Spinal cord (tissue), 9 donors: ENCODE measurements at regions not wholly inside any gene's neighbourhood (a gene's known extent, or its start where the extent isn't known, plus 50 kb on each side); places are given as distances from the start of the nearest gene placed in this dataset.

ENCODE experiments used
- DNase-seq, 6 donors: peaks; one replicate each; pipeline versions ENCODE4 v3.0.0 to v3.0.0-alpha.2; 2013 to 2015; ENCODE audit warnings: low spot score in 6 of 6, low read depth in 4 of 6
- H3K27ac ChIP-seq: one replicate; pipeline ENCODE4 v1.5.1; 2013; ENCODE audit warnings: low read depth, low read length, control low read depth
- H3K27me3 ChIP-seq: one replicate; pipeline ENCODE4 v1.6.1; 2013; ENCODE audit warnings: low read length; ENCODE audit not compliant: control insufficient read depth, insufficient read depth
- H3K36me3 ChIP-seq: one replicate; pipeline ENCODE4 v1.6.1; 2013; ENCODE audit warnings: low read length; ENCODE audit not compliant: control insufficient read depth, insufficient read depth
- H3K4me1 ChIP-seq: one replicate; pipeline ENCODE4 v1.6.1; 2013; ENCODE audit warnings: low read length; ENCODE audit not compliant: control insufficient read depth, insufficient read depth
- H3K4me3 ChIP-seq: one replicate; pipeline ENCODE4 v1.5.1; 2013; ENCODE audit warnings: low read depth, low read length, control low read depth
- H3K9me3 ChIP-seq: one replicate; pipeline ENCODE4 v1.6.1; 2013; ENCODE audit warnings: low read length; ENCODE audit not compliant: control insufficient read depth, insufficient read depth
- WGBS: methylation state at CpG from one replicate; pipeline ENCODE4 v1.1.5; 2013; ENCODE audit warnings: missing lambda C conversion rate; ENCODE audit not compliant: insufficient coverage; 5-methylcytosine and 5-hydroxymethylcytosine counted together
- donor health status: healthy.

DNA sequence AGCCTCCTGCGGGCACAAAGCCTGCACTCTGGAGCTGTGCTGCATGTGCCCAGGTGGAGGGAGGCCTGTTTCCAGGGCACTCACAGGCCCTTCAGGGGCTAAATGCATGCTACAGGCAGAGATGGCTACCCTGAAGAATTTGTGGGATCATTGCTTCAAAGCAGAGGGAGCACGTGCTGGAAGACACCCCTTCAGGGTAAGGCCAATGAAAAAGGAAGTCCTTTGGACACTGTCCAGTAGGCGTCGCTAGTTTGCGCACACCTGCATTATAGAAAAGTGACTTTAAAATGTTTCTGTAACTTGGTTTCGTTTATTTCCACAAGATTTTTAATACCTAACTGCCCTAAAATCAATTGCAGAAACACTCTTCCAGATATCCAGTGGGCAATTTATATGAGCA lies 325.3 kb downstream of the ZNF516 start:
- DNase-seq, result no peak
- no peak overlapping the region for H3K27ac ChIP-seq
- 90% methylated on average over 2 of the region's 6 CpGs for WGBS

DNA sequence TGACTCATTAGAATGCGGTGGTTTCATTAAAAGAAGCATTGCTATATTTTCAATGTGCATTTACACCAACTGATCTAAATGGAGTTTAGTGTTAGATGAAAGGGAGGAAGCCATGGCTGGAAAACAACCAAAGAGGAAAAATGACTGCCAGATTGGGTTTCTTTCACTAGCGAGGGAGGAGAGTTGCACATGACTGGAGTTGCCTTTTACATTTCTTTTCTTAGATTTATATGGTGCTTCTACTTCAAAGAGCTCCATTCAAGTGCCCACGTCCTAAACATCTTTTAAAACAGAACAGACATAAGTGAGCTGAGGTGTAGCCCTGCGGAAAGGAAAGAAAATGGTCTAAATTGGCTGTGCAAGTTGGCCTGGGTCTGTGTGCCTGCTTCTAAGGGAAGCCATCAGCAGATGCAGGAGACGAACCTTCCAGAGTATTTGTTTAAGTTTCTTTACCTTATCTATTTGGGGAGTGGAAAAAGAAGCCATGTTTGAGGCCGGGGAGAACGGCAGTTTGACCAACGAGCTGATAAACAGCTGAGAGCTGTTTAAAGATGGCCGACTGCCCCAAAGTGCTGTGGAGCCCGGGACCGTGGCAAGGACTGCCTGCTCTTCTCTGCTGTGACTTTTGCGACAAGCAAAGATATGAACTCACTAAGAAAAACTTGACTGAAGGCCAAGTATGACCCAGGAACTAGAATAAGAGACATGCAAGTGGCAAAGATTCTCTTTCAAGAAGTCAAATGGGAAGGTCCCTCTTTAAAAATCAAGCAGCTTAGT lies 327.0 kb downstream of the ZNF516 start:
- WGBS, result 67% methylated on average over 7 of the region's 12 CpGs
- no peaks in the 10 kb centered on the region for H3K36me3 ChIP-seq
- H3K27me3 ChIP-seq, result no peaks in the 10 kb centered on the region
- peaks cover 5% of the 10 kb centered on the region for H3K4me1 ChIP-seq
- H3K9me3 ChIP-seq, result no peaks in the 10 kb centered on the region
- no peak overlapping the region for H3K4me3 ChIP-seq
- DNase-seq, result peak in 2 of 6 donors; percentile 29 to 73
- no peak overlapping the region for H3K27ac ChIP-seq

More for the DNA sequence above, 325.3 kb downstream of the ZNF516 start:
- H3K9me3 ChIP-seq, result no peaks in the 10 kb centered on the region
- H3K4me3 ChIP-seq, result no peak overlapping the region
- H3K36me3 ChIP-seq, result no peaks in the 10 kb centered on the region
- peaks cover 5% of the 10 kb centered on the region for H3K4me1 ChIP-seq
- H3K27me3 ChIP-seq, result no peaks in the 10 kb centered on the region

DNA sequence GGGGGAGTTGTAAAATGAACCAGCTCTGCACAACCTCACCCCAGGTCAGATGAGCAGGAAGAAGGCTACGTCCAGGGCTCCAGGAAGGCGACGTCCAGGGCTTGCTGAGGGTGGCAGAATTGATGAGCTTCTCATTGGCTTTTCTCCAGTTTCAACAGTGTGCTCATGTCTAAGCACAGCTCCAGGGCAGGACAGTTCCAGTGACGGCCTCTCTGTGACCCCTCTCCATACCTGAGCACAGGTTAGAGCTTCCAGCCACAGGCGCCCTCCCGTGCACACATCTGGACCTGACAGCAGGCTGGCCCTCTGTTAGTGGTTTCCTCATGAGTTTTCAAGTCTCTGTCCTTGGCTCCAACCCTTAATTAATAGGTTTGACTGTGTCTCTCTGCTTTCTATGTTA lies 327.6 kb downstream of the ZNF516 start:
- no peaks in the 10 kb centered on the region for H3K9me3 ChIP-seq
- no peak overlapping the region for H3K4me3 ChIP-seq
- DNase-seq, result no peak
- WGBS, result 67% methylated on average over 4 of the region's 6 CpGs
- peaks cover 5% of the 10 kb centered on the region for H3K4me1 ChIP-seq
- H3K27me3 ChIP-seq, result no peaks in the 10 kb centered on the region
- H3K27ac ChIP-seq, result no peak overlapping the region
- no peaks in the 10 kb centered on the region for H3K36me3 ChIP-seq

DNA sequence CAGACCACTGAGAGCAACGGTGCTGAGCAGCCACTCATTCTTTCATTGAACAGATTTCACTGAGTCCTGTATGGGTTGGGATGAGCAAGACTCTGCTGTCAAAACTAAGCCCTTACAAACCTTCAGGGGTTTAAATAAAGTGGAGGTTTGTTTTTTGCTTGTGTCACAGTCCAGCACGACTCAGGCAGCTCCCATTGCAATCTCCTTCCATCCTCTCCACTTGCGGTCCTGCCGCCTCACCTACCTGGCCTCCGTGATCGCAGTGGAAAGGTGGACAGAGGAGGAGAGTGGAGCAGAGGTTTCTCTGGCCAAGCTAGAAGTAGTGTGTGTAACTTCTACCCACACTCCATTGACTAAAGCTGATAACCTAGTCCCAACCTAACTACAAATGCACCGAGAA lies 332.2 kb downstream of the ZNF516 start:
- Histone ChIP-seq H3K4me3 (no peak overlapping the region), H3K9me3 (peaks cover 2% of the 10 kb centered on the region), H3K36me3 (no peaks in the 10 kb centered on the region), H3K27ac (no peak overlapping the region), H3K4me1 (no peaks in the 10 kb centered on the region), H3K27me3 (no peaks in the 10 kb centered on the region)
- 100% methylated on average over 1 of the region's 7 CpGs for WGBS
- DNase-seq, result no peak

DNA sequence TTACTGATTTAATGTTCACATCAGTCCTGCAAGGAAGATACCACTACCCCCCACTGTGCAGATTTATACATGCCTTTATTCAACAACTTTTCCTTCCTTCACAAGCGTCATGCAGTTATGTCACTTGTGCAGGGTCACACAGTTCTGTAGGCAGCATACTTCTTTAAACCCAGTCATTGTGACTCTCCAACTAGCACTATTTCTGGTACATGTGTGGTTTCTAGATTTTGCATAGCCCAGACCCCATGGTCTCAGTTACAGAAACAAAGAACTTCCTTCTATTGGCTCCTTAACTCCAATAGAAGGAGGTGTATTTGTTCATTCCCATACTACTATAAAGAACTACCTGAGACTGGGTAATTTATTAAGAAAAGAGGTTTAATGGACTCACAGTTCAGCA lies 333.1 kb downstream of the ZNF516 start:
- Histone ChIP-seq H3K4me3 (no peak overlapping the region), H3K4me1 (no peaks in the 10 kb centered on the region), H3K27me3 (no peaks in the 10 kb centered on the region), H3K9me3 (peaks cover 2% of the 10 kb centered on the region), H3K27ac (no peak overlapping the region), H3K36me3 (no peaks in the 10 kb centered on the region)
- DNase-seq, result no peak
- no CpG with 5 or more reads among the region's 1 CpG for WGBS

DNA sequence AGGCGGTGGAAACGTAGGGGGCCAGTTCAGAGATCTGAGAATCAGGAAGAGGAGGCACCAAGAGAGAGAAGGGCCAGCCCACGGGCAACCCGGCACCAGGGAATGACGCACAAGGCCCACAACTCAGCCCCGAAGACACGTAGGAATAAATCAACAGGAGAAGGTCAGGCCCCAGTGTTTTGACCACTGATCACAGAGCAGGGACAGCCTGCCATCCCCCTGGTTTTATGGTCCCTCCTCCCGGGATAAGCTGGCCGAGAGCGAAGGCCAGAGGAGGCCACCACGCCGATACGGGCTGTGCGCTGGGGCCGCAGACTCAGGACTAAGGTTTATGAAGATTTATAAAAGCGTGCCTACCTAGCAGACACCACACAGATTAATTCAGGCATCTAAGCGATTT lies 341.4 kb downstream of the ZNF516 start:
- Histone ChIP-seq H3K4me3 (no peak overlapping the region), H3K36me3 (no peaks in the 10 kb centered on the region), H3K27me3 (no peaks in the 10 kb centered on the region), H3K27ac (no peak overlapping the region), H3K4me1 (no peaks in the 10 kb centered on the region), H3K9me3 (no peaks in the 10 kb centered on the region)
- DNase-seq, result no peak
- WGBS, result 73% methylated on average over 14 of the region's 17 CpGs

DNA sequence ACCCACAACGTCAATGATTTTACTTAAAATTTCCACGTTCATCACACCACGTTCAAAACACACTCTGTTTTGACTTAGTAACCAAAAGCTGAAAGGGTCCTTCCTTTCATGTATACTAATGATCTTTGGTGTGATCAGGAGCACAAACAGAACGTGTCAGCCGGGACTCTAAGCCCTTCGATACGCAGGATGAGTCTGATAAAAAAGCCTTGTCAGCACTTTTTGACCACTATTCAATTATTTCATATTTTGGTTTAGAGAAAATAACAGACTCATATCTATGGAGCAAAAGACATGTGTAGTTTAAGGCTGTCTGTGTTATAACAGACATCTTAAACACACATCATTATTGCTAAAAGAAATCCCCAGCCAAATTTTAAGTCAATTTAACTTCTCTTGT lies 345.3 kb downstream of the ZNF516 start:
- no peaks in the 10 kb centered on the region for H3K27me3 ChIP-seq
- no peak overlapping the region for H3K27ac ChIP-seq
- H3K4me3 ChIP-seq, result no peak overlapping the region
- WGBS, result no CpG with 5 or more reads among the region's 7 CpGs
- no peaks in the 10 kb centered on the region for H3K9me3 ChIP-seq
- peaks cover 13% of the 10 kb centered on the region for H3K4me1 ChIP-seq
- no peak for DNase-seq
- no peaks in the 10 kb centered on the region for H3K36me3 ChIP-seq

DNA sequence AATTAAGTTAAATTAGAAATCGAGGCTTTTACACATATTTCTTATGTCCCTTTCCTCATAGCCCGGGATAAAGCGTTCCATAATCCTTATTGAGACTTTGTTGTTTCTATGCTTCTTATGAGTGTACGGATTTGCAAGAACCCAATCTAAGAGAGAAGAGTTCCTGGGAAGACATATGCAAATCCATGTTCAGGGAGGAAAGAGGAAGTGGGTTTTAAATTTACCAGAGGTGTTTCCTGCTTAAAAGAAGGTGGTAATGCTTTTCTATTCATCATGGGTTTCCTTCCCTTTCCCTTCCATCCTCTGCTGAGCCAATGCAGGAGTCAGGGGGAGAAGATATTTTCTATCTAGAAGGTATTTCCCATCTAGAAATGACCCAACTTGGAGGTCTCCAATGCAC lies 345.8 kb downstream of the ZNF516 start:
- Histone ChIP-seq H3K36me3 (no peaks in the 10 kb centered on the region), H3K27me3 (no peaks in the 10 kb centered on the region), H3K4me3 (no peak overlapping the region), H3K9me3 (no peaks in the 10 kb centered on the region), H3K27ac (no peak overlapping the region), H3K4me1 (peaks cover 13% of the 10 kb centered on the region)
- WGBS, result 100% methylated on average over 1 of the region's 4 CpGs
- DNase-seq, result no peak

DNA sequence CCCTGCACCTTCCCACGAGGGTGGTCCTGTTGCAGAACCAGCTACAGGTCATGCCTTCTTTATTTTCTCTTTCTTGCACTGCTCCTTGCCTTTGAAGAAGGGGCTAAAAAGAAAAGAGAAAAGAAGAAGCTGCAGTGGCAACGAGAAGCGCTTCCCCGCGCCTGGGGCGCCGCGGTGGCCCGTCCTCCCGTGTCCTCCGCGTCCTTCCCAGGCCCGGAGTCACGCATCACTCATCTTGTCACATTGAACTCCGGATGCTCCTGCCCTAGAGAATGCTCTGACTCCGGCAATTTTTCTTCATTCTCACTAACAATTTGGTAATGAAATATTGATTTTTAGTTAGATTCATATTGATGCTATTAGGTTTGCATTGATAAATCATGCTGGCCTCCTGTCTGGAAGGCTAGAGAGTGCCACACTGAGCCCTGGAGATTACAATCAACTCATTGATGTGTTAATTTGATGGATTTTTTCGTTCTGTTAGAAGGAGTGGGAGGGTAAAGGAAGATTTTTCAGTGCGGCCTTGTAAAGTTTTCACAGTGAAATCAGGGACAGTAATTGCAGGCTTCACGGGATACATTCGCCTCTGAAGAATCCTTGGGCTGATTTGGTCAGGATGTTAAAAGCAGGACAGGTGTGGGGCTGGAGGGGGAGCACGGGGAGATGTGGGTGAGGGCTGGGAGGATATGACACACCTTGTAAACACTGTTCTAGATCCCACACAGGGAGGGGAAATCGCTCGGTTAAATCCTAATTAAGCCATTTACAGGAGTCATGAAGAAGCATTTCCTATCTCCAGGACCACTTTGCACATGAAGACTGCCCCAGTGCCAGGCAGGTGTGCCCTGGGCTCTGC lies 349.3 kb downstream of the ZNF516 start:
- DNase-seq, result peak in 1 of 6 donors; percentile 71
- Histone ChIP-seq H3K4me3 (no peak overlapping the region), H3K9me3 (no peaks in the 10 kb centered on the region), H3K27me3 (no peaks in the 10 kb centered on the region), H3K27ac (no peak overlapping the region), H3K4me1 (peaks cover 13% of the 10 kb centered on the region), H3K36me3 (no peaks in the 10 kb centered on the region)
- WGBS, result 39% methylated on average over 3 of the region's 23 CpGs

DNA sequence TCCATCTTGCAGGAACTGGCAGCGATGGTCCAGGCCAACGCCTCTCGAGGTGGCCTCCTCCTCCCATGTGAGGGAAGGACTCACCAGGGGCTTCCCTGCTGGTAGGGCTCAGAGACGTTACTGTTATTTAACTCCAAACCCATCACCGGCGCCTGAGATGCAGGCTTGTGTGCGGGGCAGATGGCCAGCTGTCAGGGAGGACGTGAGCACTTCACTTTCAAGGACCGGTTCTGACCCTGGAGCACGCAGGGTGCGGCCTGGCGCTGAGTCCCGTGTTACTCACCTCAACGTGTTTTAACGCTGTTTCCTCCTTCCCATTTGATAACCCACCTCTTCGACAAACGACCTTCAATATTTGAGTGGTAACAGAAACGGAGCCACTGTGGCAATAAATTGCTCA lies 350.2 kb downstream of the ZNF516 start:
- Histone ChIP-seq H3K36me3 (no peaks in the 10 kb centered on the region), H3K27me3 (no peaks in the 10 kb centered on the region), H3K4me3 (no peak overlapping the region), H3K9me3 (no peaks in the 10 kb centered on the region), H3K4me1 (peaks cover 13% of the 10 kb centered on the region), H3K27ac (no peak overlapping the region)
- WGBS, result 89% methylated on average over 9 of the region's 18 CpGs
- DNase-seq, result no peak
